ENCODE measurements at regions not wholly inside any gene's neighbourhood (a gene's known extent, or its start where the extent isn't known, plus 50 kb on each side); places are given as distances from the start of the nearest gene placed in this dataset.

GRCh38 chr1:223012938-223013337, 130.1 kb downstream of the TLR5 start:
- TF ChIP-seq CTCF (IDR thresholded peaks at IDR 0.05; ENCODE audit: unreplicated experiment): no peak
- no peak overlapping the region for H3K27ac Mint-ChIP-seq (ENCODE audit: low read depth, unreplicated experiment)
- no peaks in the 10 kb centered on the region for H3K36me3 Mint-ChIP-seq (ENCODE audit: insufficient read depth, unreplicated experiment)
- no TSS peak for BruUV-seq (replicated peaks)
- H3K9me3 Mint-ChIP-seq (ENCODE audit: unreplicated experiment): no peaks in the 10 kb centered on the region
- no peak overlapping the region for H3K4me3 Mint-ChIP-seq (ENCODE audit: unreplicated experiment)
- intact Hi-C loops (cut with micrococcal nuclease): no loop called here
- POLR2A ChIA-PET: interaction anchor here (0.7 to 1.0 kb wide), 2 partner anchors 51 to 745 kb away, joined by 3 to 4 read pairs; no protein-coding TSS in a partner anchor
- H3K4me1 Mint-ChIP-seq (ENCODE audit: insufficient read depth, unreplicated experiment): no peaks in the 10 kb centered on the region
- DNase-seq (ENCODE audit: unreplicated experiment): no peak
- CTCF ChIA-PET: interaction anchor here (0.6 to 0.7 kb wide), 3 partner anchors 109 to 288 kb away, joined by 3 to 6 read pairs (median 3); no protein-coding TSS in a partner anchor
- H3K27me3 Mint-ChIP-seq (ENCODE audit: insufficient read depth, unreplicated experiment): peaks cover 32% of the 10 kb centered on the region

- Mint-ChIP-seq H3K36me3 (ENCODE audit: insufficient read depth, unreplicated experiment) (no peaks in the 10 kb centered on the region), H3K27ac (ENCODE audit: low read depth, unreplicated experiment) (no peak overlapping the region), H3K4me1 (ENCODE audit: insufficient read depth, unreplicated experiment) (no peaks in the 10 kb centered on the region), H3K9me3 (ENCODE audit: unreplicated experiment) (no peaks in the 10 kb centered on the region), H3K27me3 (ENCODE audit: insufficient read depth, unreplicated experiment) (peaks cover 32% of the 10 kb centered on the region), H3K4me3 (ENCODE audit: unreplicated experiment) (no peak overlapping the region)
- BruUV-seq (replicated peaks): no TSS peak
- intact Hi-C loops (cut with micrococcal nuclease): no loop called here
- ChIA-PET CTCF (interaction anchor here (0.6 to 1.6 kb wide), 5 partner anchors 54 to 844 kb away, joined by 3 to 4 read pairs (median 3); no protein-coding TSS in a partner anchor), POLR2A (interaction anchor here (0.7 to 1.0 kb wide), 2 partner anchors 35 to 50 kb away, joined by 3 read pairs; no protein-coding TSS in a partner anchor)
- DNase-seq (ENCODE audit: unreplicated experiment): no peak
- no peak for TF ChIP-seq CTCF (IDR thresholded peaks at IDR 0.05; ENCODE audit: unreplicated experiment)
Observed at GRCh38 chr1:223014142-223014873, 128.7 kb downstream of the TLR5 start.

- intact Hi-C loops (cut with micrococcal nuclease): no loop called here
- no peak for DNase-seq (ENCODE audit: unreplicated experiment)
- no peak overlapping the region for H3K27ac Mint-ChIP-seq (ENCODE audit: low read depth, unreplicated experiment)
- H3K27me3 Mint-ChIP-seq (ENCODE audit: insufficient read depth, unreplicated experiment): peaks cover 21% of the 10 kb centered on the region
- no peaks in the 10 kb centered on the region for H3K9me3 Mint-ChIP-seq (ENCODE audit: unreplicated experiment)
- POLR2A ChIA-PET: interaction anchor here (0.5 kb wide), 1 partner anchor 72 kb away, joined by 3 read pairs; no protein-coding TSS in a partner anchor
- no peak overlapping the region for H3K4me3 Mint-ChIP-seq (ENCODE audit: unreplicated experiment)
- CTCF ChIA-PET: interaction anchor here (1.2 to 1.8 kb wide), 2 partner anchors 27 to 277 kb away, joined by 3 to 4 read pairs; no protein-coding TSS in a partner anchor
- TF ChIP-seq CTCF (IDR thresholded peaks at IDR 0.05; ENCODE audit: unreplicated experiment): no peak
- no TSS peak for BruUV-seq (replicated peaks)
- no peaks in the 10 kb centered on the region for H3K4me1 Mint-ChIP-seq (ENCODE audit: insufficient read depth, unreplicated experiment)
- no peaks in the 10 kb centered on the region for H3K36me3 Mint-ChIP-seq (ENCODE audit: insufficient read depth, unreplicated experiment)
Observed at GRCh38 chr1:223016381-223016780, 126.7 kb downstream of the TLR5 start.

- H3K27me3 Mint-ChIP-seq (ENCODE audit: insufficient read depth, unreplicated experiment): peaks cover 16% of the 10 kb centered on the region
- no peak overlapping the region for H3K4me3 Mint-ChIP-seq (ENCODE audit: unreplicated experiment)
- CTCF ChIA-PET: interaction anchor here (1.2 kb wide), 1 partner anchor 26 kb away, joined by 3 read pairs; no protein-coding TSS in a partner anchor
- no peak for TF ChIP-seq CTCF (IDR thresholded peaks at IDR 0.05; ENCODE audit: unreplicated experiment)
- BruUV-seq (replicated peaks): no TSS peak
- POLR2A ChIA-PET: interaction anchor here (0.5 kb wide), 1 partner anchor 72 kb away, joined by 3 read pairs; no protein-coding TSS in a partner anchor
- intact Hi-C loops (cut with micrococcal nuclease): no loop called here
- H3K4me1 Mint-ChIP-seq (ENCODE audit: insufficient read depth, unreplicated experiment): no peaks in the 10 kb centered on the region
- no peak for DNase-seq (ENCODE audit: unreplicated experiment)
- H3K9me3 Mint-ChIP-seq (ENCODE audit: unreplicated experiment): no peaks in the 10 kb centered on the region
- H3K36me3 Mint-ChIP-seq (ENCODE audit: insufficient read depth, unreplicated experiment): no peaks in the 10 kb centered on the region
- H3K27ac Mint-ChIP-seq (ENCODE audit: low read depth, unreplicated experiment): no peak overlapping the region
Observed at GRCh38 chr1:223016890-223017289, 126.2 kb downstream of the TLR5 start.

Data from MCF 10A (cell line).